ENCODE measurements at regions not wholly inside any gene's neighbourhood (a gene's known extent, or its start where the extent isn't known, plus 50 kb on each side); places are given as distances from the start of the nearest gene placed in this dataset.
"Not testable (repeated sequence)": the region's sequence is repeated elsewhere in the genome, so short reads cannot be mapped to it uniquely, and the experiment has no call there.

DNA sequence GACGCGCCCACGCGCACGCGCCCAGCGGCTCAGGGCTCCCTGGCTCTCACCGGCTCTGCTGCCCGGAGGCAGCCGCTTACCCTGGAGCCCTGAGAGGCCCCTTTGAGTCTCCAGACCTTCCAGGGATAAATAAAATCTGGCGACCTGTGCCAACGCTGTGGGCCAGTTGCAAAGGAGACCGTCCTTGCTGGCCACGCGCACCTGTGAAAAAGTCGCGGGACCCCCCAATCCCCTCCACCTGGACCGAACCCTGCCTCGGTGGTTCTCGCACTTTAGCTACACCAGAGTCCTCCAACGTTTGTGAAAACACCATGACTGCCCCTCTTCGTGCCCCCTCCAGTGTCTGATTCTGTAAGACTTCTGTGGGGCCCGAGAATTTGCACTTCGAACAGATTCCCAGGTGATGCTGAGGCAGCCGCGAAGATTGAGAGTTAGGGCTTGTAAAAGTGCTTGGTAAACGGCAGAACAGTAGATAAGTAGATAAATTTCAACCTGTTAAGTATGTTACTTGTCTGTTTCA is 102.4 kb upstream of the SVIL start:
- Histone ChIP-seq H3K9ac (ENCODE audit: low read length) (no peak overlapping the region), H3K27ac (ENCODE audit: low read depth, low read length) (peak overlapping the region; percentile 100), H3K36me3 (ENCODE audit: control insufficient read depth, insufficient read depth, low read length) (no peaks in the 10 kb centered on the region), H3K4me3 (ENCODE audit: low read length) (peak overlapping the region; percentile 65), H3K27me3 (ENCODE audit: control insufficient read depth, insufficient read depth, low read length) (no peaks in the 10 kb centered on the region), H3K4me1 (ENCODE audit: control insufficient read depth, insufficient read depth, low read length) (peaks cover 15% of the 10 kb centered on the region)

DNA sequence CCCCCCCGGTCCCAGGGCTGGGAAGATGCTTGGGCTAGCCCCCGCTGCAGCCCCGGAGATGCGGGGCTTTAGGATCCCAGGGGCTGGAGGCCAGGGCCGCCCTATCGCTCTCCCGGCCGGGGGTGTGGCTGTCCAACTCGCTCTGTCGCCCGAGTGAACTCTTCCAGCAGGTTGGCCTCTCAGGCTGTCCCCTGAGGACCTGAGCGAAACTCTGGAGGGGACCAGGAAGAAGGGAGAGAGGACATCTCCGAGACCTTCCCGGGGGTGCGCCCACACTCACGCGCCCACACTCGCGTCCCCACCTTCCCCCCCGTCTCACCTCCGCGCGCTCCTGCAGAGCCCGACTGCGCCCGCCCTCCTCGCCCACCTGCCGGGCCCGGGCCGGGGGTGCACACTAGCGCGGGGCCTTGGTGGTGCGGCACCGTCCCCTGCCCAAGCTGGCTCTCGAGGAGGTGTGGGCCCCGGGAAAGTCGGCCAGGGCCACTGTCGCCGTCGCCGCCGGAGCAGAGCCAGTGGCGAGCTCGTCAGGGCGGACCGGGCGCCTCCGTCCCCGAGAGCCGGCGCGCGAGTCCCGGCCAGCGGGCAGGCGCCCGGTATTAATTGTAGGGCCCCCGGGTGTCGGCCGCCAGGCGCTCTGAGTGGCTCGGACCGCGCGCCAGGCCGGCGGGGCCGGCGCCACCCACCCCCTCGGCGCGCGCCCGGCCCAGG is 101.7 kb upstream of the SVIL start:
- H3K36me3 ChIP-seq (ENCODE audit: control insufficient read depth, insufficient read depth, low read length), result no peaks in the 10 kb centered on the region
- no peaks in the 10 kb centered on the region for H3K27me3 ChIP-seq (ENCODE audit: control insufficient read depth, insufficient read depth, low read length)
- H3K9ac ChIP-seq (ENCODE audit: low read length), result peak overlapping the region; percentile 93
- H3K4me1 ChIP-seq (ENCODE audit: control insufficient read depth, insufficient read depth, low read length), result peaks cover 16% of the 10 kb centered on the region
- peak overlapping the region; percentile 86 for H3K4me3 ChIP-seq (ENCODE audit: low read length)
- H3K27ac ChIP-seq (ENCODE audit: low read depth, low read length), result peak overlapping the region; percentile 100

DNA sequence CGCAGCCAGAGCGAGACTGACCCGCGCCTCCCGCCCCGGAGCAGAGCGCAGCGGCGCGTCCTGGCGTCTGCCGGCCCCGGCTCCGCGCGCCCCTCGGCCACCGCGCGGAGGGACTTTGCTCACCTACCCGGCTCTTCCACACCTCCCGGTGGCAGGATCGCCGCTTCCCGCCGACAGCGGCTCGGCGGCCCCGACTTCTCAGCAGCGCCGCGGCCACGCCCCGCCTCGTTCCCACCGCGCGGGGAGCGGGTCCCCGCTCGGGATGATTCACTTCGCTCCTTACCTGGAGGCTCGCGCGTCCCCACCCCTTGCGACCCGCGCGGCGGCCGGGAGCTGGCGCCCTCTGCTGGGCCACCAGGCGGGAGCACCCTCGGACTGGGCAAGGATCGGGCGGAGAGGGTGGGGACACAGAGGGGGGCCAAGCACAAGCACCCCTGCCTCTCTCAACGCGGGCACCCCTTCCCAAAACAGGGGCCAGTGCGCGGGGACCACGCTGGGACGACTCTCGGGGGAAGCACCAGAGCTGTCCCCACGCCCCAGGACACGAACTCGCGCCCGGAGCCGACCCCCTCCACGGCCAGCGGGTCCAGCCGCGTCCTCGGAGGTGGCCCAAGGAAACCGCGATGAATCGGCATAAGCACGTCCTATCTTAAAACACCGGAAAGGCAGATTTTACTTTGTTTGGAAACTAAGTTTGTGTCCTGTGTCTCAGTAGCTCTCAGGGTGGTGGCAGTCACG is 101.0 kb upstream of the SVIL start:
- H3K27ac ChIP-seq (ENCODE audit: low read depth, low read length), result peak overlapping the region; percentile 100
- H3K27me3 ChIP-seq (ENCODE audit: control insufficient read depth, insufficient read depth, low read length), result no peaks in the 10 kb centered on the region
- H3K4me1 ChIP-seq (ENCODE audit: control insufficient read depth, insufficient read depth, low read length), result peaks cover 20% of the 10 kb centered on the region
- peak overlapping the region; percentile 86 for H3K4me3 ChIP-seq (ENCODE audit: low read length)
- peak overlapping the region; percentile 93 for H3K9ac ChIP-seq (ENCODE audit: low read length)
- no peaks in the 10 kb centered on the region for H3K36me3 ChIP-seq (ENCODE audit: control insufficient read depth, insufficient read depth, low read length)

- peak overlapping the region; percentile 93 for H3K9ac ChIP-seq (ENCODE audit: low read length)
- no peaks in the 10 kb centered on the region for H3K27me3 ChIP-seq (ENCODE audit: control insufficient read depth, insufficient read depth, low read length)
- H3K27ac ChIP-seq (ENCODE audit: low read depth, low read length), result peak overlapping the region; percentile 100
- no peaks in the 10 kb centered on the region for H3K36me3 ChIP-seq (ENCODE audit: control insufficient read depth, insufficient read depth, low read length)
- H3K4me3 ChIP-seq (ENCODE audit: low read length), result peak overlapping the region; percentile 86
- H3K4me1 ChIP-seq (ENCODE audit: control insufficient read depth, insufficient read depth, low read length), result peaks cover 16% of the 10 kb centered on the region
Observed at GRCh38 chr10:29734962-29735627, 100.3 kb upstream of the SVIL start.

DNA sequence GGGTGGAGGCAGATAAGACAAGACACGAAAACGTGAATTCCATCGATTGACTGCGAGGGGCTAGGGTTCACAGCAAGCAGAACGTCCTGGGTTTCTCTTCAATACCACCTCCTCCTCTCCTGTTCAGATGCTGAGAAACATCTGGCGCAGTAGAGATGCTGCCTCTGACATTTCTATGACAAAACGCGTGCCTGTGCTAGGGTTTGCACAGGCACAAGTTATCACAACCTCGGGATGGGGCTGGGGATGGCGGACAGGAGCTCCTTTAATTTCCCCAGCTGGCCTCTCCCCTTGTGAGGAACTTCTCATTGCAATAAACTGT is 99.8 kb upstream of the SVIL start:
- no peaks in the 10 kb centered on the region for H3K27me3 ChIP-seq (ENCODE audit: control insufficient read depth, insufficient read depth, low read length)
- H3K36me3 ChIP-seq (ENCODE audit: control insufficient read depth, insufficient read depth, low read length), result no peaks in the 10 kb centered on the region
- peak overlapping the region; percentile 93 for H3K9ac ChIP-seq (ENCODE audit: low read length)
- H3K27ac ChIP-seq (ENCODE audit: low read depth, low read length), result peak overlapping the region; percentile 100
- peaks cover 16% of the 10 kb centered on the region for H3K4me1 ChIP-seq (ENCODE audit: control insufficient read depth, insufficient read depth, low read length)
- peak overlapping the region; percentile 86 for H3K4me3 ChIP-seq (ENCODE audit: low read length)

DNA sequence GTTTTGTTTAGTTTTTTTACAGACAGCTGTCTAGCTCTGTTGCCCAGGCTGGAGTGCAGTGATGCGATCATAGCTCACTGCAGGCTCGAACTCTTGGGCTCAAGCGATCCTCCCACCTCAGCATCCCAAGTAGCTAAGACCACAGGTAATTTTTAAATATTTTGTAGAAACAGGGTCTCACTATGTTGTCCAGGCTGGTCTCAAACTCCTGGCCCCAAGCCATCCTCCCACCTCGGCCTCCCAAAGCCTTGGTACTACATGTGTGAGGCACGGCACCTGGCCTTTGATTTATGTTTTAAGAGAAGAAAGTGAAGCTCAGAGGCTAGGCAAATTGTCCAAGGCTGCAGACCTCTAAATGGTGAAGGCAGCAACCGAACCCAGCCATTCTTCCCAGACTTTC is 98.6 kb upstream of the SVIL start:
- peak overlapping the region; percentile 100 for H3K27ac ChIP-seq (ENCODE audit: low read depth, low read length)
- H3K36me3 ChIP-seq (ENCODE audit: control insufficient read depth, insufficient read depth, low read length), result no peaks in the 10 kb centered on the region
- H3K4me1 ChIP-seq (ENCODE audit: control insufficient read depth, insufficient read depth, low read length), result peaks cover 25% of the 10 kb centered on the region
- H3K27me3 ChIP-seq (ENCODE audit: control insufficient read depth, insufficient read depth, low read length), result no peaks in the 10 kb centered on the region
- peak overlapping the region; percentile 19 for H3K9ac ChIP-seq (ENCODE audit: low read length)
- H3K4me3 ChIP-seq (ENCODE audit: low read length), result peak overlapping the region; percentile 86

DNA sequence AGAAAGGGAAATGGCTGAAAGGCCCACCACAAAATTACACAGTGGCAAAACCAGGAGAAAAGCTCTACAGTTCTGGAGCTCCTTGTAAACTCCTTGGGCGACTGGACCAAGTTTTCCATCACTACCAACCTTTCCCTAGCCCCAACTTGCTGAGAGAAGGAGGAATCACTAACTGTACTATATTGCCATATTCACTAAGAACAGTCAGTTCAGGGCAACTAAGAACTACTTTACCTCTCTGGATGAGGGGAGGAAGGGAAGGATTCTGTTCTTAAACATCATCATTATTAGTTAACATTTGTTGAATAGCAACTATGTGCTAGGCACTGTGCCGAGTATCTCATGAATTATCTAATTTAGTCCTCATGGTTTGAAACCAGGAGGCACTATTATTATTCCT is 98.1 kb upstream of the SVIL start:
- H3K27ac ChIP-seq (ENCODE audit: low read depth, low read length), result peak overlapping the region; percentile 100
- H3K4me3 ChIP-seq (ENCODE audit: low read length), result peak overlapping the region; percentile 86
- H3K9ac ChIP-seq (ENCODE audit: low read length), result no peak overlapping the region
- no peaks in the 10 kb centered on the region for H3K36me3 ChIP-seq (ENCODE audit: control insufficient read depth, insufficient read depth, low read length)
- H3K4me1 ChIP-seq (ENCODE audit: control insufficient read depth, insufficient read depth, low read length), result peaks cover 28% of the 10 kb centered on the region
- H3K27me3 ChIP-seq (ENCODE audit: control insufficient read depth, insufficient read depth, low read length), result no peaks in the 10 kb centered on the region

DNA sequence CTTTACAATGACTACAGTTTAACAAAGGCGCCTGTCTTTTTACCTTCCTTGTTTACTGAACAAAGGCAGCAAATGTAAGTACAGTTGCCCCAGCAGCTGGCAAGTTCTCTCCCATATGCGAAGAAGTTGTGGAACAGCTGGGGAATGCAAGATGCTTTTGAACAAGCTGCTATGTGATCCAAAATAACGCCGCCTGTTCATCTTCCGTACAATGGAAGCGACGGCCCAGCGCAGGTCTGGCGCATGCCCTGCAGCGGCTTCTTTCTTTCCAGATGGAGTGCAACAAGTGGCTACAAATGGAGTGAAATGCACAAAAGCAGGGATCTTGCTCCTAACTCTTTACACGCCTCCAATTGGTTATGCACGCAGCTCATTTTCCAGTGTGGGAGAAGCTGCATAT is 97.0 kb upstream of the SVIL start:
- Histone ChIP-seq H3K4me1 (ENCODE audit: control insufficient read depth, insufficient read depth, low read length) (peaks cover 31% of the 10 kb centered on the region), H3K36me3 (ENCODE audit: control insufficient read depth, insufficient read depth, low read length) (no peaks in the 10 kb centered on the region), H3K4me3 (ENCODE audit: low read length) (peak overlapping the region; percentile 50), H3K27me3 (ENCODE audit: control insufficient read depth, insufficient read depth, low read length) (no peaks in the 10 kb centered on the region), H3K9ac (ENCODE audit: low read length) (no peak overlapping the region), H3K27ac (ENCODE audit: low read depth, low read length) (peak overlapping the region; percentile 86)

DNA sequence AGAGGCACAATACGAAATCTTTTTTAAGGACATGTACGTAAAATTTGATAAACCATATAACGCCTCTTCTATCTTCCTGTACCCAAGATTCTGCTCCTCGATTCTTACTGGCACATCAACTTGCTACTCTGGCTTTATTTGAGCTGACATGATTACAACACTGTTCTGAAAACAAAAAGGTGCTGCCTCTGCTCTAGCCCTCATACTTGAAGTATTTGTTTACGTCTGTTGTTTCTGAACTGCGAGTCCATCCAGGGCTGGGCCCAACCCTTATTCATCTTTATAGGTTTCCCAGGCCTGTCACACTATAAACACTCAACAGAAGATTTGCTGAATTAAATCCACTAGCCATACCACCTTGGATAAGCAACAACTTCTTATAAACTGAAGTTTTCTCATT is 96.2 kb upstream of the SVIL start:
- H3K9ac ChIP-seq (ENCODE audit: low read length), result no peak overlapping the region
- no peaks in the 10 kb centered on the region for H3K36me3 ChIP-seq (ENCODE audit: control insufficient read depth, insufficient read depth, low read length)
- peak overlapping the region; percentile 86 for H3K27ac ChIP-seq (ENCODE audit: low read depth, low read length)
- no peaks in the 10 kb centered on the region for H3K27me3 ChIP-seq (ENCODE audit: control insufficient read depth, insufficient read depth, low read length)
- peaks cover 33% of the 10 kb centered on the region for H3K4me1 ChIP-seq (ENCODE audit: control insufficient read depth, insufficient read depth, low read length)
- no peak overlapping the region for H3K4me3 ChIP-seq (ENCODE audit: low read length)

- Histone ChIP-seq H3K27me3 (ENCODE audit: control insufficient read depth, insufficient read depth, low read length) (no peaks in the 10 kb centered on the region), H3K27ac (ENCODE audit: low read depth, low read length) (peak overlapping the region; percentile 86), H3K9ac (ENCODE audit: low read length) (no peak overlapping the region), H3K4me3 (ENCODE audit: low read length) (no peak overlapping the region), H3K36me3 (ENCODE audit: control insufficient read depth, insufficient read depth, low read length) (no peaks in the 10 kb centered on the region), H3K4me1 (ENCODE audit: control insufficient read depth, insufficient read depth, low read length) (peaks cover 35% of the 10 kb centered on the region)
Observed at GRCh38 chr10:29730458-29730857, 95.7 kb upstream of the SVIL start.

GRCh38 chr10:29728541-29729049 is 93.8 kb upstream of the SVIL start:
- Histone ChIP-seq H3K4me1 (ENCODE audit: control insufficient read depth, insufficient read depth, low read length) (peaks cover 43% of the 10 kb centered on the region), H3K9ac (ENCODE audit: low read length) (no peak overlapping the region), H3K4me3 (ENCODE audit: low read length) (no peak overlapping the region), H3K27ac (ENCODE audit: low read depth, low read length) (peak overlapping the region; percentile 67), H3K27me3 (ENCODE audit: control insufficient read depth, insufficient read depth, low read length) (no peaks in the 10 kb centered on the region), H3K36me3 (ENCODE audit: control insufficient read depth, insufficient read depth, low read length) (no peaks in the 10 kb centered on the region)

GRCh38 chr10:29725927-29726326 is 91.2 kb upstream of the SVIL start:
- not testable (repeated sequence) for H3K27me3 ChIP-seq (ENCODE audit: control insufficient read depth, insufficient read depth, low read length); H3K9ac ChIP-seq (ENCODE audit: low read length); H3K4me3 ChIP-seq (ENCODE audit: low read length); H3K27ac ChIP-seq (ENCODE audit: low read depth, low read length); H3K36me3 ChIP-seq (ENCODE audit: control insufficient read depth, insufficient read depth, low read length)
- H3K4me1 ChIP-seq (ENCODE audit: control insufficient read depth, insufficient read depth, low read length), result peaks cover 42% of the 10 kb centered on the region

All from rectal smooth muscle tissue (tissue), 1 donor.